ENCODE measurements at regions not wholly inside any gene's neighbourhood (a gene's known extent, or its start where the extent isn't known, plus 50 kb on each side); places are given as distances from the start of the nearest gene placed in this dataset.

DNA sequence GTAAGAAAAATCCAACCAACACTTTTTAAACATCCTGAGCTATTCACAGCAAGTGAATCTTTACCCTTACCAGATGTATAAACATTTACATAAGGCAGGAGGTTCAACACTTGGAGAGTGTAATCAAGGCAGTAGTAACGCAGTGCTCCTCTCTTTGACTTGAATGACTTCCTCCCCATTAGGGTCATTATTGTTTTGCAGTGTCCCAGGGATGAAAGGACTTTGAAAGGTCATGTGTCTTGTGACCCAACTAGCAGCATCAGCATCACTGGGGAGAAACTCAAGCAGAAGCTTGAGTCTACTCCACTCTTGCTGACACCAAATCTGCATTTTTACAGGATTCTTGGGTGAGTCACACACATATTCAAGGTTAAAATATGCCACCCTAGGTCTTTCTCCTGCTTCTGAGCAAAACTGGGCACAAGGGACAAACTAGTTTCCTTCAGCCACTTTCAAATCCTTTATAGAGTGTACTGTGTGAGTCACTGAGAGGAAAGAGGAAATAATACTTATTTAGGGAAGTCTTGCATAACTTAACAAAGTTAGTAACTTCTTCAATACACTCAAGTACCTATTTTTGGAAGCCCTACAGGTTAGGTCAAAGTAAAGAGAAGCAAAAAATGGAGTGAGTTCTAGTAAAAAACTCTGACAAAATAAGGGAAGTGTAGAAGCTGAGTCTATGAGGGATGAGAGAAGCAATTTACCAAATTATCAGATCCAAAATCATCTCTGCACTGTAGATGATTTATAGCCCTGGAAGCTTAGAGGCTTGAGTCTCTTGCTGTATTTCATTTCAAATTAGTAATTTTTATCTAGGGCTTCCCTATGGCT is 51.0 kb upstream of the EML4 start:
- H3K36me3 ChIP-seq (ENCODE audit: control insufficient read depth, insufficient read depth, low read length): no peaks in the 10 kb centered on the region
- peaks cover 8% of the 10 kb centered on the region for H3K4me1 ChIP-seq (ENCODE audit: control insufficient read depth, insufficient read depth, low read length)
- peak overlapping the region; percentile 45 for H3K27ac ChIP-seq (ENCODE audit: low read length)
- no peak overlapping the region for H3K4me3 ChIP-seq (ENCODE audit: low read length)
- DNase-seq: peak; percentile 72
- H3K27me3 ChIP-seq (ENCODE audit: control insufficient read depth, insufficient read depth, low read length): no peaks in the 10 kb centered on the region
- no CpG with 5 or more reads among the region's 1 CpG for WGBS (ENCODE audit: insufficient coverage)
- H3K9me3 ChIP-seq (replicated peaks; ENCODE audit: control insufficient read depth, low read depth, low read length): peaks cover 3% of the 10 kb centered on the region

DNA sequence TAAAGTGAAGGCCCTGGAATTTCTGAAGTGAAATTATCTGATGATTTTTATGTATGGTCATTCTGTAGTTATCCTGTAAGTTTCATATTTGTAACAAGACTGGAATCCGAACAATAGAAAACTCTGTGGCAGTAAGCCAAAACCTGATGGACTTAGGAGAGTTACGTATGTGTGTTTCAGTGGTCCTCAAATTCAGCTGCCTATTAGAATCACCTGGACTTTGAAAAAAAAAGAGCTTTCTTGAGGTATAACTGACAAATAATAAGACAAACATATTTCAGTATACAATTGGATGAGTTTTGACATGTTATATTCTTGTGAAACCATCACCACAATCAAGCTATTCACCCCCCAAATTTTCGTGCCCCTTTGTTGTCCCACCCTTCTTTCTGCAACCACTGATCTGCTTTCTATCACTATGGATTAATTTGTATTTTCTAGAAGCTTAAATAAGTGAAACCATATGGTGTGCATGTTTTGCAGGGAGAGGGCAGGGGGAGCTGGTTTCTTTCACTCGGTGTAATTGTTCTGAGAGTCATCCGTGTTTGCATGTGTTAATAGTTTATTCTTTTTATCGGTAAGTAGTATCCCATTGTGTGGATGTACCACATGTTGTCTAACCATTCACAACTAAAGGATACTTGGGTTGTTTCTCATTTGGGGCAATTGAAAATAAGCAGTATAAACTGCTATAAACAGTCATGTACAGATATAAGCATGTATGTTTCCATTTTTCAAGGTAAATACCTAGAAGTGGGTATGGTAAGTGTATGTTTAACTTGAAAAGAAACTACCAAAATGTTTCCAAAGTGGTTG is 50.2 kb upstream of the EML4 start:
- Histone ChIP-seq H3K4me3 (ENCODE audit: low read length) (no peak overlapping the region), H3K4me1 (ENCODE audit: control insufficient read depth, insufficient read depth, low read length) (peaks cover 8% of the 10 kb centered on the region), H3K9me3 (replicated peaks; ENCODE audit: control insufficient read depth, low read depth, low read length) (peaks cover 3% of the 10 kb centered on the region), H3K36me3 (ENCODE audit: control insufficient read depth, insufficient read depth, low read length) (no peaks in the 10 kb centered on the region), H3K27me3 (ENCODE audit: control insufficient read depth, insufficient read depth, low read length) (no peaks in the 10 kb centered on the region), H3K27ac (ENCODE audit: low read length) (peak overlapping the region; percentile 45)
- WGBS (ENCODE audit: insufficient coverage): 0% methylated on average over 1 of the region's 6 CpGs
- no peak for DNase-seq
